ENCODE measurements at regions not wholly inside any gene's neighbourhood (a gene's known extent, or its start where the extent isn't known, plus 50 kb on each side); places are given as distances from the start of the nearest gene placed in this dataset.

- no peak overlapping the region for H3K27ac ChIP-seq (ENCODE audit: low read depth)
- peaks cover 5% of the 10 kb centered on the region; the same call in 1 of the 2 replicates for H3K9me2 ChIP-seq (ENCODE audit: insufficient read depth)
- H3K4me2 ChIP-seq: no peak overlapping the region
- H3K4me1 ChIP-seq (ENCODE audit: insufficient read depth): peaks cover 21% of the 10 kb centered on the region
- no peaks in the 10 kb centered on the region for H3K36me3 ChIP-seq (ENCODE audit: insufficient read depth)
- no peaks in the 10 kb centered on the region for H3K27me3 ChIP-seq (ENCODE audit: insufficient read depth)
- Mint-ChIP-seq H3K27ac (no peak overlapping the region), H3K27me3 (ENCODE audit: insufficient read depth, low read depth, poor library complexity) (peaks cover 3% of the 10 kb centered on the region), H3K36me3 (ENCODE audit: low read depth) (no peaks in the 10 kb centered on the region), H3K4me1 (peaks cover 22% of the 10 kb centered on the region), H3K9me3 (no peaks in the 10 kb centered on the region), H3K4me3 (no peak overlapping the region)
- ATAC-seq (no peak), DNase-seq (ENCODE audit: low spot score) (no peak)
- peak overlapping the region; percentile 96; the same call in 1 of the 2 replicates for H2AFZ ChIP-seq
- TF ChIP-seq REST (IDR thresholded peaks at IDR 0.05; ENCODE audit: unreplicated experiment) (no peak), ZNF462 (CRISPR knock-in tag; IDR thresholded peaks at IDR 0.05) (no peak), ZNF331 (CRISPR knock-in tag; IDR thresholded peaks at IDR 0.05; ENCODE audit: low read depth) (no peak), POLR2AphosphoS5 (IDR thresholded peaks at IDR 0.05; ENCODE audit: low read depth) (no peak), CTCF (conservative IDR thresholded peaks at IDR 0.05; ENCODE audit: low read depth in 2 of 2) (no peak), EZH2phosphoT487 (IDR thresholded peaks at IDR 0.05; ENCODE audit: unreplicated experiment) (no peak), CREB1 (CRISPR knock-in tag; IDR thresholded peaks at IDR 0.05; ENCODE audit: low read depth) (no peak), JUNB (IDR thresholded peaks at IDR 0.05; ENCODE audit: unreplicated experiment) (no peak), NANOG (IDR thresholded peaks at IDR 0.05; ENCODE audit: borderline replicate concordance) (no peak), EZH2 (IDR thresholded peaks at IDR 0.05; ENCODE audit: low read depth, unreplicated experiment) (no peak), STAT1 (IDR thresholded peaks at IDR 0.05; ENCODE audit: unreplicated experiment) (no peak), ETS1 (IDR thresholded peaks at IDR 0.05) (no peak)
- H3K79me2 ChIP-seq (replicated peaks; ENCODE audit: insufficient read depth): no peaks in the 10 kb centered on the region
- H4K20me1 ChIP-seq (replicated peaks; ENCODE audit: insufficient read depth): no peaks in the 10 kb centered on the region
- H3F3A ChIP-seq (replicated peaks; ENCODE audit: low read depth): no peaks in the 10 kb centered on the region
- H3K4me3 ChIP-seq: no peak overlapping the region
Measured at GRCh38 chr10:63887600-63888370, 366.6 kb downstream of the REEP3 start.
